GM12864 (cell line): ENCODE measurements at regions not wholly inside any gene's neighbourhood (a gene's known extent, or its start where the extent isn't known, plus 50 kb on each side); places are given as distances from the start of the nearest gene placed in this dataset.

Experiments
- DNase-seq: peaks from one replicate; pipeline ENCODE4 v3.0.0-alpha.2; 2011; ENCODE audit warnings: low read depth
- H3K4me3 ChIP-seq: 2 replicates; pipeline ENCODE4 v1.5.1; 2011; ENCODE audit warnings: mild to moderate bottlenecking, low read depth, low read length, control low read depth
- TF ChIP-seq, protein P1 (sequence below): IDR thresholded peaks from 2 replicates; pipeline ENCODE4 v1.5.1; 2011; ENCODE audit warnings: low read depth, mild to moderate bottlenecking, moderate library complexity, low read length, control low read depth, inconsistent platforms; ENCODE audit errors: missing control alignments

- TF ChIP-seq, protein P1, sequence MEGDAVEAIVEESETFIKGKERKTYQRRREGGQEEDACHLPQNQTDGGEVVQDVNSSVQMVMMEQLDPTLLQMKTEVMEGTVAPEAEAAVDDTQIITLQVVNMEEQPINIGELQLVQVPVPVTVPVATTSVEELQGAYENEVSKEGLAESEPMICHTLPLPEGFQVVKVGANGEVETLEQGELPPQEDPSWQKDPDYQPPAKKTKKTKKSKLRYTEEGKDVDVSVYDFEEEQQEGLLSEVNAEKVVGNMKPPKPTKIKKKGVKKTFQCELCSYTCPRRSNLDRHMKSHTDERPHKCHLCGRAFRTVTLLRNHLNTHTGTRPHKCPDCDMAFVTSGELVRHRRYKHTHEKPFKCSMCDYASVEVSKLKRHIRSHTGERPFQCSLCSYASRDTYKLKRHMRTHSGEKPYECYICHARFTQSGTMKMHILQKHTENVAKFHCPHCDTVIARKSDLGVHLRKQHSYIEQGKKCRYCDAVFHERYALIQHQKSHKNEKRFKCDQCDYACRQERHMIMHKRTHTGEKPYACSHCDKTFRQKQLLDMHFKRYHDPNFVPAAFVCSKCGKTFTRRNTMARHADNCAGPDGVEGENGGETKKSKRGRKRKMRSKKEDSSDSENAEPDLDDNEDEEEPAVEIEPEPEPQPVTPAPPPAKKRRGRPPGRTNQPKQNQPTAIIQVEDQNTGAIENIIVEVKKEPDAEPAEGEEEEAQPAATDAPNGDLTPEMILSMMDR, result no peak
- no peak for DNase-seq
- no peak overlapping the region for H3K4me3 ChIP-seq
Observed at GRCh38 chr11:96647621-96648020, 257.8 kb downstream of the JRKL start.

- H3K4me3 ChIP-seq, result no peak overlapping the region
- no peak for DNase-seq
- TF ChIP-seq, protein P1, result no peak
Observed at GRCh38 chr11:96648991-96649390, 259.2 kb downstream of the JRKL start.

DNA sequence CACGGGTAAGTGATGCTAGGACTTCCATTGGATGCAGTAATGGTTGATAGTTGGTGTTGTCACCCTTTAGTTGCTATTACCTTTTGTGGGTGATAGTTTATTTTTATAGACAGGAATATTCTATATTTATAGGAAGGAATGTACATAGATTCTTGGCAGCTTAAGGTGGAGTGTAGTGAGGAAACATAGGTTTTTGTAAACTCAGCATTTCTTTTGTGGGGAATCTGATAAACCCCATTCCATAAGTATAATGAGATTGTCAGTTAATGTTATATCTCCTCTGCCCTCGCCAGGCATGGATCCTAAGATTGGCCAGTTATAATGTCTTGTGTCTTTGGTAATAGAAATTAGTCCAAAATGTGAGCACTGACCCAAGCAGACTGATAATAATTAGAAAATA, 262.7 kb downstream of the JRKL start:
- TF ChIP-seq, protein P1, result no peak
- H3K4me3 ChIP-seq, result no peak overlapping the region
- no peak for DNase-seq

GRCh38 chr11:96655474-96655873, 265.7 kb downstream of the JRKL start:
- no peak overlapping the region for H3K4me3 ChIP-seq
- DNase-seq, result no peak
- TF ChIP-seq, protein P1, result no peak

DNA sequence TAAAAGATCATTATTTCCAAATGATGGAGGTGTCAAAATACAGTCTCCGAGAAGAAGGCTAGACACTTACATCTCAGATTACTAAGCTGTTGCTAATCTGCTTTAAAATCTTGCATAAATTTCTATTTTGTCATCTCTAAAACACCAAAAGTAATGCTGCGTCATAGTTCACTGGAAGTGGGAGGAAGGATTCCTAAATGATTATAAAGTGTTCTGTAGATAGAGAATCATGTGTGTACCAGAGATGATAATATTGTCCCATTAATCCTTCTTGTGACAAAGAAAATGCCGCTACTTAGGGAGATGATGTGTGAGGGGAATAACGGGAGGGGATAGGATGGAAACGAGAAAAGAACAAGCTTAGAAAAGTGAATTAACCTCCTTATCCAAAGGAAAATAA, 268.6 kb downstream of the JRKL start:
- H3K4me3 ChIP-seq, result no peak overlapping the region
- TF ChIP-seq, protein P1, result no peak
- no peak for DNase-seq

DNA sequence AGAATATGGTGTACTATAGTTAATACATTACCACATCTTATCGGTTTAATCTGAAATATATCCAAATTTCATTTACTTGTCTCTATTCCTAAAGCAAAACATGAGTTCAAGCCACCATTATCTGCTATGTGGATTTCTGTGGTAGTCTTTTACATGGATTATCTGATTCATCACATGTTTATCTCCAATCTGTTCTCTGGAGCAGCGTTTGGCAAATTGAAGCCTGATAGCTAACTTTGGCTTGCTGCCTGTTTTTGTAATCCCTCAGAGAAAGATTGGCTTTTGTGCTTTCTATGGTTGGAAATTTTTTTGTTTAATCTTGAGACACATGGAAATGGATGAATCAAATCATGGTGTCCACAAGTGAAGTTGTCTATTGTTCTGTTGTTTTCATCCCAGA, 274.3 kb downstream of the JRKL start:
- TF ChIP-seq, protein P1, result no peak
- no peak for DNase-seq
- H3K4me3 ChIP-seq, result no peak overlapping the region

DNA sequence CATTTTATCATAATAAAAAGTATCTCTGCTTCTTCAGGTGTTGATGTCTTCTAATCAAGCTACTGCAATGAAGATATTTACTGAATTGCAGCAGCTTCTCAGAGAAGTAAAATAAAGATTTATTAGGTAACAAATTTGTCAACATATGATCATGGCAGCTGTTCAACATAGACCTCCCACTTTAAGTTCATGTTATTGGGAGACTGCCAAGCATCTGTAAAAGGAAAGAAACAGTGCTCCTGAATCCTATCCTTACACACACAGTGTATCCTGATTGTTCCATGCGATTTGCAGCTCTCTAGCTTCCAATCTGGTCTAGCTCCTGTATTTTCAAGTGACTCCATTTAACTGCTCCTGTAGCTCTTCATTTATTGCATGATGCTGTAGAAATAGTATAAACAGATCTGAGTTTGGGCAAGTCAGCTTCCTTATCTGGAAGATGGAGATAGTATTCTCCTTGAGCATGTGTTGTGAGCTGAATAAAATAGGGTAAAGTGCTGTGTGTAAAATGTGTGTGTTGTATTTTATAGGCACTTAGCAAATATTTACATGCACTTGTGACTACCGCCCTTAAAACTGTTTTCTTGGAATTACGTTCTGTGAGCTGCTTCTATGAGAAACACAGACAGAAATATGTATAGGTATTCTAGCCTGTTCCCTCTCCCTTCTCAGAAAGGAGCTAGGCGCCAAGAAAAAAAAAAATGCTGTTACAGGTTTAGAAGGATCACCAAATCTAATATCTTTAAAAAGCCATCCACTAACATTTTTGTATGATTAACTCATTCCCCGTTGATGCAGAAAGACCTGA, 290.6 kb downstream of the JRKL start:
- TF ChIP-seq, protein P1, result no peak
- no peak for DNase-seq
- H3K4me3 ChIP-seq, result no peak overlapping the region
